HG02884 (cell line): ENCODE measurements at regions not wholly inside any gene's neighbourhood (a gene's known extent, or its start where the extent isn't known, plus 50 kb on each side); places are given as distances from the start of the nearest gene placed in this dataset.
"Not testable (repeated sequence)": the region's sequence is repeated elsewhere in the genome, so short reads cannot be mapped to it uniquely, and the experiment has no call there.

Experiments
- ATAC-seq: cut with Tn5 transposase; IDR thresholded peaks from one replicate; pipeline ENCODE4 v1.9.1; 2021; ENCODE audit warnings: mild to moderate bottlenecking, moderate library complexity; ENCODE audit not compliant: unreplicated experiment

GRCh38 chr11:116325247-116325646, 447.5 kb downstream of the BUD13 start:
- ATAC-seq = no peak

GRCh38 chr11:116324077-116324476, 448.7 kb downstream of the BUD13 start:
- not testable (repeated sequence) for ATAC-seq

- ATAC-seq = no peak
Observed at GRCh38 chr11:116317212-116317611, 455.6 kb downstream of the BUD13 start.

GRCh38 chr11:116314006-116314405, 458.8 kb downstream of the BUD13 start:
- no peak for ATAC-seq

GRCh38 chr11:116312570-116313391, 460.0 kb downstream of the BUD13 start:
- ATAC-seq = no peak

GRCh38 chr11:116311206-116311605, 461.6 kb downstream of the BUD13 start:
- no peak for ATAC-seq

- ATAC-seq = no peak
Observed at GRCh38 chr11:116310698-116311097, 462.1 kb downstream of the BUD13 start.

- ATAC-seq = no peak
Observed at GRCh38 chr11:116310226-116310625, 462.6 kb downstream of the BUD13 start.

- no peak for ATAC-seq
Observed at GRCh38 chr11:116309446-116309845, 463.3 kb downstream of the BUD13 start.

- no peak for ATAC-seq
Observed at GRCh38 chr11:116302756-116303155, 470.0 kb downstream of the BUD13 start.

GRCh38 chr11:116301141-116301540, 471.6 kb downstream of the BUD13 start:
- ATAC-seq = no peak

- ATAC-seq = no peak
Observed at GRCh38 chr11:116300232-116300631, 472.6 kb downstream of the BUD13 start.

GRCh38 chr11:116294630-116295029, 478.2 kb downstream of the BUD13 start:
- ATAC-seq = no peak

GRCh38 chr11:116287866-116288265, 484.9 kb downstream of the BUD13 start:
- no peak for ATAC-seq

GRCh38 chr11:116285026-116285425, 487.8 kb downstream of the BUD13 start:
- ATAC-seq = no peak

- no peak for ATAC-seq
Observed at GRCh38 chr11:116283300-116283699, 489.5 kb downstream of the BUD13 start.

- no peak for ATAC-seq
Observed at GRCh38 chr11:116282481-116282880, 490.3 kb downstream of the BUD13 start.

- no peak for ATAC-seq
Observed at GRCh38 chr11:116281173-116282160, 491.3 kb downstream of the BUD13 start.

GRCh38 chr11:116279511-116279910, 493.3 kb downstream of the BUD13 start:
- no peak for ATAC-seq

GRCh38 chr11:116278076-116278475, 494.7 kb downstream of the BUD13 start:
- ATAC-seq = no peak
